ENCODE measurements at regions not wholly inside any gene's neighbourhood (a gene's known extent, or its start where the extent isn't known, plus 50 kb on each side); places are given as distances from the start of the nearest gene placed in this dataset.

DNA sequence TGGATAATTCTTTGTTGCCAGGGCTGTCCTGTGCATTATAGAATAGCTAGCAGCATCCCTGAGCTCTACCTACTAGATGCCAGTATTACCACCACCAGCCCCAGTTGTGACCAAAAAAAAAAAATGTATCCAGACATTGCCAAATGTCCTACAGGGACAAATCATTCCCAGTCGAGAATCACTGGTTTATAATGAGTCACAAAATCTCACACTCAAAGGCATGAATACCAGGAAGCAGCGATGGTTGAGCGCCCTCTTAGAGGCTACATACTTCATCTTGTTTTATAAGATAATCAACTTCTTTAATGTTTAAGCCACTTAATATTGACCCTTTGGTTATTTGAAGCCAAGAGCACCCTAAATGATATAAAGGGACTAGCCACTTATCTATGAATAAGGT, 297.3 kb downstream of the DHX15 start:
- TF ChIP-seq JUN (IDR thresholded peaks at IDR 0.05; ENCODE audit: borderline replicate concordance, low read depth, low read length) (no peak), JUN (CRISPR knock-in tag; IDR thresholded peaks at IDR 0.05; ENCODE audit: borderline replicate concordance) (no peak), HDAC8 (tag; IDR thresholded peaks at IDR 0.05) (no peak), ZFP1 (CRISPR knock-in tag; IDR thresholded peaks at IDR 0.05) (no peak), NFE2 (IDR thresholded peaks at IDR 0.05; ENCODE audit: low read depth) (no peak), NRF1 (conservative IDR thresholded peaks at IDR 0.05 in 1 of 2, IDR thresholded peaks at IDR 0.05 in 1 of 2) (no peak), EZH2 (IDR thresholded peaks at IDR 0.05; ENCODE audit: borderline replicate concordance, low read depth, low read length) (no peak)
- TF ChIP-seq, protein P1, sequence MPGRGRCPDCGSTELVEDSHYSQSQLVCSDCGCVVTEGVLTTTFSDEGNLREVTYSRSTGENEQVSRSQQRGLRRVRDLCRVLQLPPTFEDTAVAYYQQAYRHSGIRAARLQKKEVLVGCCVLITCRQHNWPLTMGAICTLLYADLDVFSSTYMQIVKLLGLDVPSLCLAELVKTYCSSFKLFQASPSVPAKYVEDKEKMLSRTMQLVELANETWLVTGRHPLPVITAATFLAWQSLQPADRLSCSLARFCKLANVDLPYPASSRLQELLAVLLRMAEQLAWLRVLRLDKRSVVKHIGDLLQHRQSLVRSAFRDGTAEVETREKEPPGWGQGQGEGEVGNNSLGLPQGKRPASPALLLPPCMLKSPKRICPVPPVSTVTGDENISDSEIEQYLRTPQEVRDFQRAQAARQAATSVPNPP (IDR thresholded peaks at IDR 0.05; ENCODE audit: borderline replicate concordance, insufficient read depth, insufficient read length), result no peak
- TF ChIP-seq, protein P2, sequence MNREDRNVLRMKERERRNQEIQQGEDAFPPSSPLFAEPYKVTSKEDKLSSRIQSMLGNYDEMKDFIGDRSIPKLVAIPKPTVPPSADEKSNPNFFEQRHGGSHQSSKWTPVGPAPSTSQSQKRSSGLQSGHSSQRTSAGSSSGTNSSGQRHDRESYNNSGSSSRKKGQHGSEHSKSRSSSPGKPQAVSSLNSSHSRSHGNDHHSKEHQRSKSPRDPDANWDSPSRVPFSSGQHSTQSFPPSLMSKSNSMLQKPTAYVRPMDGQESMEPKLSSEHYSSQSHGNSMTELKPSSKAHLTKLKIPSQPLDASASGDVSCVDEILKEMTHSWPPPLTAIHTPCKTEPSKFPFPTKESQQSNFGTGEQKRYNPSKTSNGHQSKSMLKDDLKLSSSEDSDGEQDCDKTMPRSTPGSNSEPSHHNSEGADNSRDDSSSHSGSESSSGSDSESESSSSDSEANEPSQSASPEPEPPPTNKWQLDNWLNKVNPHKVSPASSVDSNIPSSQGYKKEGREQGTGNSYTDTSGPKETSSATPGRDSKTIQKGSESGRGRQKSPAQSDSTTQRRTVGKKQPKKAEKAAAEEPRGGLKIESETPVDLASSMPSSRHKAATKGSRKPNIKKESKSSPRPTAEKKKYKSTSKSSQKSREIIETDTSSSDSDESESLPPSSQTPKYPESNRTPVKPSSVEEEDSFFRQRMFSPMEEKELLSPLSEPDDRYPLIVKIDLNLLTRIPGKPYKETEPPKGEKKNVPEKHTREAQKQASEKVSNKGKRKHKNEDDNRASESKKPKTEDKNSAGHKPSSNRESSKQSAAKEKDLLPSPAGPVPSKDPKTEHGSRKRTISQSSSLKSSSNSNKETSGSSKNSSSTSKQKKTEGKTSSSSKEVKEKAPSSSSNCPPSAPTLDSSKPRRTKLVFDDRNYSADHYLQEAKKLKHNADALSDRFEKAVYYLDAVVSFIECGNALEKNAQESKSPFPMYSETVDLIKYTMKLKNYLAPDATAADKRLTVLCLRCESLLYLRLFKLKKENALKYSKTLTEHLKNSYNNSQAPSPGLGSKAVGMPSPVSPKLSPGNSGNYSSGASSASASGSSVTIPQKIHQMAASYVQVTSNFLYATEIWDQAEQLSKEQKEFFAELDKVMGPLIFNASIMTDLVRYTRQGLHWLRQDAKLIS (CRISPR knock-in tag; IDR thresholded peaks at IDR 0.05), result no peak
